Hematopoietic multipotent progenitor cell treated with erythropoietin and hydrocortisone succinate and interleukin-3 and kit ligand, for 15 days (in vitro differentiated cells): ENCODE measurements at regions not wholly inside any gene's neighbourhood (a gene's known extent, or its start where the extent isn't known, plus 50 kb on each side); places are given as distances from the start of the nearest gene placed in this dataset.
"Not testable (repeated sequence)": the region's sequence is repeated elsewhere in the genome, so short reads cannot be mapped to it uniquely, and the experiment has no call there.

Source experiments
- DNase-seq: peaks from one replicate; pipeline ENCODE4 v3.0.0-alpha.2; 2015; ENCODE audit warnings: low spot score

GRCh38 chr20:53645582-53645897, 51.9 kb upstream of the ZNF217 start:
- DNase-seq, result no peak

GRCh38 chr20:53644108-53644507, 50.5 kb upstream of the ZNF217 start:
- DNase-seq, result not testable (repeated sequence)
